ENCODE measurements at regions not wholly inside any gene's neighbourhood (a gene's known extent, or its start where the extent isn't known, plus 50 kb on each side); places are given as distances from the start of the nearest gene placed in this dataset.

DNA sequence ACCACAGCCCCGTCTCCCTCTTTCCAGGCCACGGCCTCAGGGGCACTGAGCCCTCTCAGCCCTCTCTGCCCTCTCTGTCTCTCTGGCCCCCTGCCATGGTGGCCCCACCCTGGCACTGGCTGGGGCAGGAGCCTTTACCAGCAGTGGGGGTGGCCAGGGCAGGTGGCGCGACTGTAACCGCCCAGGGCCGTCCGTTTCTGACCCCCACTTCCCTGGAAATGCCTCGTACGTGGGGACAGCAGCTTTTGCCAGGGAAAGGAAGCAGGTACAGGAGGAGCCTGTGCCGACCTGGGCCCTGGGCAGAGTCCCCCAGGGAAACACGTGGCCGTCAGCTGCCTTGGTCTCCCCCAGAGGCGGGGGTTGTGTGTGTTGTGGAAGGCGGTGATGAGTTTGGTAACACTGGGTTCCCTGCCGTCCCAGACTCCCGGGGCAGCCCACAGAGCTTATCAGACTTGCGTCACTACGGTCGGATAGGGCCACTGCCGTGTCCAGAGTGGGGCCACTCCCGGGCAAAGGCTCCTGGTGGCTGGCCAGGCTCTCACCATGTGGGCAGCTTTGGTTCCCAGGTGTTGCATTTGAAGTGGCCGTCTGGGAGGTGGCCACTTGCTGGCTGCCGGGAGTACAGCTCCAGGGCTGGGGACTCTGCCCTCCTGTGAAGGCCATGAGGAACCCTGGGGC is 249.3 kb upstream of the CIBAR2 start:
- TF ChIP-seq, protein P1, sequence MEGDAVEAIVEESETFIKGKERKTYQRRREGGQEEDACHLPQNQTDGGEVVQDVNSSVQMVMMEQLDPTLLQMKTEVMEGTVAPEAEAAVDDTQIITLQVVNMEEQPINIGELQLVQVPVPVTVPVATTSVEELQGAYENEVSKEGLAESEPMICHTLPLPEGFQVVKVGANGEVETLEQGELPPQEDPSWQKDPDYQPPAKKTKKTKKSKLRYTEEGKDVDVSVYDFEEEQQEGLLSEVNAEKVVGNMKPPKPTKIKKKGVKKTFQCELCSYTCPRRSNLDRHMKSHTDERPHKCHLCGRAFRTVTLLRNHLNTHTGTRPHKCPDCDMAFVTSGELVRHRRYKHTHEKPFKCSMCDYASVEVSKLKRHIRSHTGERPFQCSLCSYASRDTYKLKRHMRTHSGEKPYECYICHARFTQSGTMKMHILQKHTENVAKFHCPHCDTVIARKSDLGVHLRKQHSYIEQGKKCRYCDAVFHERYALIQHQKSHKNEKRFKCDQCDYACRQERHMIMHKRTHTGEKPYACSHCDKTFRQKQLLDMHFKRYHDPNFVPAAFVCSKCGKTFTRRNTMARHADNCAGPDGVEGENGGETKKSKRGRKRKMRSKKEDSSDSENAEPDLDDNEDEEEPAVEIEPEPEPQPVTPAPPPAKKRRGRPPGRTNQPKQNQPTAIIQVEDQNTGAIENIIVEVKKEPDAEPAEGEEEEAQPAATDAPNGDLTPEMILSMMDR (conservative IDR thresholded peaks at IDR 0.05; ENCODE audit: low read depth, low read length): no peak
- no peak overlapping the region for H3K4me3 ChIP-seq (ENCODE audit: low read length)
- DNase-seq (ENCODE audit: low read depth): no peak

DNA sequence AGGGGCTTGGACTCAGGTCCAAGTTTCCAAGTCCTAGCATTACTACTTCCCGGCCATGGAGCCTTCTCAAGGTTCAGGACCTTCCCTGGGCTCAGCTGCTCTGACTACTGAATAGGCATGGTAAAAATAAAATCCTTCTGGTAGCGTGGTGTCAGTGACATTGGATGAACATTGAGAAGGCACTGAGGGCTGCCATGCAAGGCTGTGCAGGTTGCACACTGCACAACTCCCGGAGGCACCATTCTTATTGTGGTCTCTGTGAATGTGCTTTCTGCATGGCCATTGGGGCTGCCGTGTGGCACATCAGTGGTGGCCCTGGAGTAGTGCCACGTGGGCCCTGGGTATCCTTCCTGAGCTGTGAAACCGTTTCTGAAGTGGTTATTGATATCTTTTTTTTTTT is 250.2 kb upstream of the CIBAR2 start:
- TF ChIP-seq, protein P1 (conservative IDR thresholded peaks at IDR 0.05; ENCODE audit: low read depth, low read length): no peak
- H3K4me3 ChIP-seq (ENCODE audit: low read length): no peak overlapping the region
- no peak for DNase-seq (ENCODE audit: low read depth)

DNA sequence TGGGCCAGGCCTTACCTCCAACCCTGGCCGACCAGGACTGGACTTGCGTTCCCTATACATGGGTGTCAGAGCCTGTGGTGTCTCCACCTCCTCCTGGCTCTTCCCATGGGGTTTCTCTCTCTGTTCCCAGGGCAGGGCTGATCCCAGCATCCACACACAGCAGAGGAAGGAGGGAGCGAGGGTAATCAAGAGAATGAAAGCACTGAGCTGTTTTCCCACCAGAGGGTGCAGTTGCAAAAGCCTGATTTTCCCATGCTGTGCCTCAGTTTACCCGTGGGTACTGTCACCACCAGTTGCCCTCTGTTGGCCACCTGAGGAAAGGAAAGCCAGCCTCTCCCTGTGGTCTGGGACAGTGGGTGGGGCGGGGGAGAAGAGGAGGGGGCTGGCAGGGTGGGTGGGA is 249.7 kb upstream of the GSE1 start:
- no peak for DNase-seq (ENCODE audit: low read depth)
- TF ChIP-seq, protein P1 (conservative IDR thresholded peaks at IDR 0.05; ENCODE audit: low read depth, low read length): no peak
- no peak overlapping the region for H3K4me3 ChIP-seq (ENCODE audit: low read length)

DNA sequence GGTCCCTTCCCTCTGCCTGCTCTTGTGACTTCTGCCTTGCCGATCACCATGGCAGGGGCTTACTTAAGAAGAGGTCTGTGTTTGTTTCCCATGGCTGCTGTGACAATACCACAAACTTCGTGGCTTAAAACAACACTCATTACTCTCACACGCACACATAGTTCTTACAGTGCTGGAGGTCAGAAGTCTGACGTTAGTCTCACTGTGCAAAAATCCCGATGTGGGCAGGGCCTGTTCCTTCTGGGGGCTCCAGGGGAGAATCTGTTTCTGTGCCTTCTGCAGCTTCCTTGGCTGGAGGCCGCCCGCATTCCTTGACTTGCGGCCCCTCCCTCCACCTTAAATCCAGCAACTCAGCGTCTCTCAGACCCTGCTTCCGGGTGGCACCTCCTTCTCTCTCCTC is 249.2 kb upstream of the GSE1 start:
- DNase-seq (ENCODE audit: low read depth): no peak
- H3K4me3 ChIP-seq (ENCODE audit: low read length): no peak overlapping the region
- TF ChIP-seq, protein P1 (conservative IDR thresholded peaks at IDR 0.05; ENCODE audit: low read depth, low read length): no peak

DNA sequence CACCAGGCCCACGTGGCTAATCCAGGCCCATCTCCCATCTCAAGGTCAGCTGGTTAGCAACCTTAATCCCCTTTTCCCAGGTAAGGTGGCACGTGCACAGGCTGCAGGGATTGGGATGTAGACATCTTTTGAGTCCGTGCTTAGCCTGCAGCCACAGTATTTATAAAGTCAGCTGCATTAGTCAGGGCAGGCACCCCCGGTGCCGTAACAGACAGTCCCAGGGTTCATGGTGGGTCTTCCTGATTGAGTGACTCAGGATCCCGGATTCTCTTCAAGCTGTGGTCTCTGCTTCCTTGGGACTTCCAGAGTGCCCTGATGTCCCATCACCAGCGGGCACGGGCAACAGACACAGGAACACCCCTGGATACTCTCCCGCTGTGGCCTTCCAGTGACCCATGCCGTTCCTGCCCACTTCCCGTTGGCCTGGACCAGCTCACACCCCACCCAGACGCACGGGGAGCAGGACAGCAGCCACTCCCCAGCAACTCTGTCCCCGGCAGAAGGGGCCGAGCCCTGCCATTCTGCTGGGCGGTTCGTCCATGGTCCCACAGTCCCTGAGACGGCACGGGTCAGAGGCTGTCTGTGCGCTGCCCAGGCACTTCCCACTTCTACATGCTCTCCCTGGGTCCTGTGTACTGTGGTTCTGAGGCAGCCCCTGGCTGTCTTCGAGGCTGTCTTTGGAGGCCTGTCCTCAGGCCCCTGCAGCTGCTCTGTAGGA is 248.6 kb upstream of the GSE1 start:
- no peak overlapping the region for H3K4me3 ChIP-seq (ENCODE audit: low read length)
- DNase-seq (ENCODE audit: low read depth): no peak
- TF ChIP-seq, protein P1 (conservative IDR thresholded peaks at IDR 0.05; ENCODE audit: low read depth, low read length): no peak

DNA sequence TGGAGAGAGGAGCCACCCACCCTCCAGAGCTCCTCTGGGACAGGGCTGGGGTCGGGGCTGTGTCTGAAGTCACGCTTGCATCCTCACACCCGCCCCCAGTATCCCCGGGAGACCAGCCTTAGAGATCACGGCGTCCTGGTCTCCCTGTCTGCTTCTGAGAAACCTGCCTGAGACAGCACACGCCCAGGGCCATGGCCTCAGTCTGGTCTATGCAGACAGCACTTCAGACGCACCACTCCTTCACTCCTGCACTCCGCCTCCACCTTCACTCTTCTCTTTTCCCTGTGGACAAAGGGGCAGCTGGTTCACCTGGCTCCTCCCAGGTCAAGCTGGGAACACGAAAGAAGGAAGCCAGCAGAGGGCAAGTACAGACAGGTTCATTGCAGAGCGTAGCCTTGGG is 248.0 kb upstream of the GSE1 start:
- TF ChIP-seq, protein P1 (conservative IDR thresholded peaks at IDR 0.05; ENCODE audit: low read depth, low read length): no peak
- H3K4me3 ChIP-seq (ENCODE audit: low read length): no peak overlapping the region
- no peak for DNase-seq (ENCODE audit: low read depth)
